K562 (cell line): ENCODE measurements at regions not wholly inside any gene's neighbourhood (a gene's known extent, or its start where the extent isn't known, plus 50 kb on each side); places are given as distances from the start of the nearest gene placed in this dataset.
"Not testable (repeated sequence)": the region's sequence is repeated elsewhere in the genome, so short reads cannot be mapped to it uniquely, and the experiment has no call there.

Experiments
- ATAC-seq: fragments of 200-7000 bp; cut with Tn5 transposase; 3 replicates; pipeline ENCODE4 v1.9.1; 2020; ENCODE audit warnings: moderate library complexity
- BruUV-seq: library from RNA; stranded (reverse); fragments of 400-500 nt; replicated peaks from 2 replicates; lab custom pipeline; 2021; lab: Mats Ljungman, UMichigan
- CTCF ChIA-PET: fragments of 300-600 bp; formaldehyde crosslinking; extraction: SDS; loops from one replicate; lab custom pipeline; 2021; ENCODE audit warnings: low intra/inter-chr PET ratio; lab: Yijun Ruan, JAX
- POLR2A ChIA-PET: fragments of 300-600, 350-650 bp; sonication (Branson Sonifier 250); formaldehyde crosslinking; extraction: SDS; loops from one replicate; lab custom pipeline; 2021; ENCODE audit warnings: antibody characterized with exemption, inconsistent platforms; lab: Yijun Ruan, JAX
- DNase-seq, 4 experiments: peaks; one replicate each; pipeline versions ENCODE4 v3.0.0 to v3.0.0-alpha.2; 2011 to 2018; ENCODE audit warnings: low spot score in 3 of 4, mixed read lengths in 3 of 4; ENCODE audit errors: extremely low read depth in 1 of 4
- FAIRE-seq: peaks from 2 replicates; lab custom pipeline; 2011; peaks lifted over from hg19 to GRCh38; lab: Jason Lieb, UNC
- H2AFZ ChIP-seq: 2 replicates; pipeline ENCODE4 v1.6.0; 2011; ENCODE audit warnings: low read depth, low read length, control low read depth, inconsistent platforms
- H3K27ac ChIP-seq: fragments of 200-600 bp; 3 replicates; pipeline ENCODE4 v1.8.0; 2011; ENCODE audit warnings: low read depth, mild to moderate bottlenecking, control low read depth, inconsistent platforms, low read length, moderate library complexity, mixed read lengths; ENCODE audit errors: extremely low read depth
- H3K27me3 ChIP-seq, 2 experiments: fragments of 300-600 bp in 1 of 2; 2 replicates in 1 of 2; 3 replicates in 1 of 2; pipeline versions ENCODE4 v1.6.0 to v1.8.0; 2011; ENCODE audit warnings: inconsistent platforms in 2 of 2, low read length in 2 of 2, mild to moderate bottlenecking in 1 of 2, mixed read lengths in 1 of 2, moderate library complexity in 1 of 2; ENCODE audit not compliant: control insufficient read depth in 2 of 2, insufficient read depth in 2 of 2
- H3K36me3 ChIP-seq: fragments of 300-600 bp; 3 replicates; pipeline ENCODE4 v1.8.0; 2011; ENCODE audit warnings: mild to moderate bottlenecking, low read length, inconsistent platforms; ENCODE audit not compliant: control insufficient read depth, insufficient read depth
- H3K4me1 ChIP-seq, 2 experiments: fragments of 200-600 bp in 1 of 2; replicated peaks in 1 of 2; 2 replicates in 1 of 2; 3 replicates in 1 of 2; pipeline versions ENCODE4 v1.5.1 to v1.8.0; 2011; ENCODE audit warnings: inconsistent platforms in 2 of 2, low read length in 2 of 2, mild to moderate bottlenecking in 1 of 2, mixed read lengths in 1 of 2, moderate library complexity in 1 of 2; ENCODE audit not compliant: control insufficient read depth in 2 of 2, insufficient read depth in 2 of 2
- H3K4me2 ChIP-seq: 2 replicates; pipeline ENCODE4 v1.6.1; 2011; ENCODE audit warnings: low read length, control low read depth, inconsistent platforms, mixed read lengths; ENCODE audit not compliant: insufficient read depth
- H3K4me3 ChIP-seq: fragments of 200-600 bp; sonication (generic), shearing (Covaris generic); 2 replicates; pipeline ENCODE4 v1.5.1; 2016; ENCODE audit warnings: control low read depth, inconsistent platforms
- H3K79me2 ChIP-seq: fragments of 200-600 bp; 3 replicates; pipeline ENCODE4 v1.8.0; 2011; ENCODE audit warnings: low read length, inconsistent platforms; ENCODE audit not compliant: control insufficient read depth, insufficient read depth
- H3K9ac ChIP-seq, 2 experiments: 2 replicates each; pipeline versions ENCODE4 v1.6.0 to v1.6.1; 2011; ENCODE audit warnings: low read depth in 2 of 2, low read length in 2 of 2, control low read depth in 1 of 2, inconsistent platforms in 1 of 2, mild to moderate bottlenecking in 1 of 2, mixed read lengths in 1 of 2; ENCODE audit not compliant: insufficient read depth in 1 of 2
- H3K9me1 ChIP-seq: one replicate; pipeline ENCODE4 v1.6.0; 2011; ENCODE audit warnings: inconsistent platforms, mild to moderate bottlenecking, low read length, moderate library complexity; ENCODE audit not compliant: control insufficient read depth, insufficient read depth
- H3K9me3 ChIP-seq: replicated peaks from 2 replicates; pipeline ENCODE4 v1.5.1; 2011; ENCODE audit warnings: low read depth, low read length, inconsistent platforms; ENCODE audit not compliant: control insufficient read depth, insufficient read depth
- H4K20me1 ChIP-seq: replicated peaks from 2 replicates; pipeline ENCODE4 v1.6.1; 2011; ENCODE audit warnings: low read length, inconsistent platforms, mixed read lengths; ENCODE audit not compliant: control insufficient read depth, insufficient read depth
- WGBS: fragments of 100-300 bp; shearing (Covaris generic); methylation state at CpG from one replicate; pipeline ENCODE4 v1.1.6; 2016; ENCODE audit warnings: low coverage, mixed read lengths; ENCODE audit not compliant: insufficient coverage; ENCODE audit errors: missing lambda C conversion rate; 5-methylcytosine and 5-hydroxymethylcytosine counted together
- in situ Hi-C: fragments of 300-500 bp; cut with MboI; formaldehyde crosslinking; loops from 4 replicates; pipeline ENCODE4 v1.15.0; 2018; ENCODE audit warnings: inconsistent platforms, mixed read lengths
- intact Hi-C: fragments of 100-400 bp; cut with micrococcal nuclease; formaldehyde crosslinking; loops from 2 replicates; pipeline ENCODE4 v1.14.2; 2022

GRCh38 chr14:105969026-105969425 lies 442.6 kb downstream of the TMEM121 start:
- WGBS, result 0% methylated on average over 2 of the region's 6 CpGs
- H3K4me1 ChIP-seq, H3K9me3 ChIP-seq, in situ Hi-C loops, H3K9ac ChIP-seq, H3K79me2 ChIP-seq, ATAC-seq, H3K4me2 ChIP-seq, CTCF ChIA-PET, DNase-seq, H3K27me3 ChIP-seq, H4K20me1 ChIP-seq, POLR2A ChIA-PET, intact Hi-C loops, H3K36me3 ChIP-seq, H2AFZ ChIP-seq, BruUV-seq, H3K27ac ChIP-seq, FAIRE-seq, H3K4me3 ChIP-seq, H3K9me1 ChIP-seq: not testable (repeated sequence)

GRCh38 chr14:105970821-105971220 lies 444.4 kb downstream of the TMEM121 start:
- H3K9me3 ChIP-seq, H3K9me1 ChIP-seq, H3K4me2 ChIP-seq, H3K79me2 ChIP-seq, CTCF ChIA-PET, H4K20me1 ChIP-seq, H3K4me3 ChIP-seq, H3K27me3 ChIP-seq, H3K27ac ChIP-seq, intact Hi-C loops, in situ Hi-C loops, ATAC-seq, BruUV-seq, H3K4me1 ChIP-seq, FAIRE-seq, H3K36me3 ChIP-seq, H2AFZ ChIP-seq, POLR2A ChIA-PET, H3K9ac ChIP-seq, DNase-seq: not testable (repeated sequence)
- WGBS, result 0% methylated on average over 7 of the region's 8 CpGs
